Brain microvascular endothelial cell (primary cell): ENCODE measurements at regions not wholly inside any gene's neighbourhood (a gene's known extent, or its start where the extent isn't known, plus 50 kb on each side); places are given as distances from the start of the nearest gene placed in this dataset.

Experiments
- DNase-seq: peaks from one replicate; pipeline ENCODE4 v3.0.0-alpha.2; 2020
- H3K27ac ChIP-seq: fragments of 250-450 bp; sonication (Bioruptor Pico); 2 replicates; pipeline ENCODE4 v1.5.1; 2020; ENCODE audit warnings: mild to moderate bottlenecking, moderate library complexity
- H3K27me3 ChIP-seq: fragments of 250-450 bp; sonication (Bioruptor Pico); replicated peaks from 2 replicates; pipeline ENCODE4 v1.5.1; 2020; ENCODE audit warnings: mild to moderate bottlenecking
- H3K36me3 ChIP-seq: fragments of 250-450 bp; sonication (Bioruptor Pico); replicated peaks from 2 replicates; pipeline ENCODE4 v1.5.1; 2020; ENCODE audit warnings: mild to moderate bottlenecking
- H3K4me3 ChIP-seq: 2 replicates; pipeline ENCODE4 v1.5.1; 2011; ENCODE audit warnings: low read depth, mild to moderate bottlenecking, control low read depth, low read length, moderate library complexity
- CTCF ChIP-seq: IDR thresholded peaks from 2 replicates; pipeline ENCODE4 v1.5.1; 2011; ENCODE audit warnings: low read depth, mild to moderate bottlenecking, moderate library complexity, low read length, control low read depth, inconsistent platforms; ENCODE audit errors: missing control alignments
- in situ Hi-C: cut with HindIII; loops from 2 replicates; pipeline ENCODE4 v1.10.0; 2017; ENCODE audit warnings: low sequenced_read_pairs, low pct_ligation_motif_present

- no peak for TF ChIP-seq CTCF
- H3K36me3 ChIP-seq, result no peaks in the 10 kb centered on the region
- in situ Hi-C loops, result no loop called here
- no peak overlapping the region for H3K4me3 ChIP-seq
- no peak overlapping the region for H3K27ac ChIP-seq
- no peaks in the 10 kb centered on the region for H3K27me3 ChIP-seq
- no peak for DNase-seq
Observed at GRCh38 chr13:106744516-106744915, 176.6 kb upstream of the ARGLU1 start.

GRCh38 chr13:106738186-106738678 is 170.3 kb upstream of the ARGLU1 start:
- no peak for TF ChIP-seq CTCF
- Histone ChIP-seq H3K27me3 (no peaks in the 10 kb centered on the region), H3K27ac (no peak overlapping the region), H3K36me3 (no peaks in the 10 kb centered on the region), H3K4me3 (no peak overlapping the region)
- in situ Hi-C loops, result no loop called here
- no peak for DNase-seq

GRCh38 chr13:106736941-106737340 is 169.0 kb upstream of the ARGLU1 start:
- Histone ChIP-seq H3K27ac (no peak overlapping the region), H3K27me3 (no peaks in the 10 kb centered on the region), H3K36me3 (no peaks in the 10 kb centered on the region), H3K4me3 (no peak overlapping the region)
- TF ChIP-seq CTCF, result no peak
- in situ Hi-C loops, result no loop called here
- no peak for DNase-seq

- in situ Hi-C loops, result no loop called here
- no peak for TF ChIP-seq CTCF
- H3K27ac ChIP-seq, result no peak overlapping the region
- no peak overlapping the region for H3K4me3 ChIP-seq
- no peaks in the 10 kb centered on the region for H3K36me3 ChIP-seq
- no peaks in the 10 kb centered on the region for H3K27me3 ChIP-seq
- no peak for DNase-seq
Observed at GRCh38 chr13:106734198-106734597, 166.3 kb upstream of the ARGLU1 start.

- Histone ChIP-seq H3K27me3 (no peaks in the 10 kb centered on the region), H3K27ac (no peak overlapping the region), H3K36me3 (no peaks in the 10 kb centered on the region), H3K4me3 (no peak overlapping the region)
- in situ Hi-C loops, result no loop called here
- no peak for TF ChIP-seq CTCF
- DNase-seq, result no peak
Observed at GRCh38 chr13:106723036-106723435, 155.1 kb upstream of the ARGLU1 start.

- Histone ChIP-seq H3K36me3 (no peaks in the 10 kb centered on the region), H3K4me3 (no peak overlapping the region), H3K27ac (no peak overlapping the region), H3K27me3 (no peaks in the 10 kb centered on the region)
- TF ChIP-seq CTCF, result no peak
- DNase-seq, result no peak
- in situ Hi-C loops, result no loop called here
Observed at GRCh38 chr13:106722620-106723019, 154.7 kb upstream of the ARGLU1 start.
